Activated T-helper 17 cell treated with anti-CD3 and anti-CD28 coated beads, Interleukin-2, amount 50 U/mL, for 72 hours (primary cell): ENCODE measurements at regions not wholly inside any gene's neighbourhood (a gene's known extent, or its start where the extent isn't known, plus 50 kb on each side); places are given as distances from the start of the nearest gene placed in this dataset.

Experiments
- ATAC-seq: fragments of 150-1000 bp; cut with Tn5 transposase; replicated peaks from 2 replicates; pipeline ENCODE4 v1.10.0; 2021; ENCODE audit warnings: mild to moderate bottlenecking, moderate library complexity
- H3K27ac Mint-ChIP-seq: one replicate; pipeline ENCODE4 v1.8.0; 2022; ENCODE audit warnings: mixed read lengths
- H3K27me3 Mint-ChIP-seq: one replicate; pipeline ENCODE4 v1.8.0; 2022; ENCODE audit warnings: mixed read lengths
- H3K36me3 Mint-ChIP-seq: one replicate; pipeline ENCODE4 v1.8.0; 2022; ENCODE audit warnings: low read depth, mild to moderate bottlenecking, mixed read lengths
- H3K4me1 Mint-ChIP-seq: one replicate; pipeline ENCODE4 v1.8.0; 2022; ENCODE audit warnings: mixed read lengths
- H3K4me3 Mint-ChIP-seq: one replicate; pipeline ENCODE4 v1.8.0; 2022; ENCODE audit warnings: mild to moderate bottlenecking, mixed read lengths
- H3K9me3 Mint-ChIP-seq: one replicate; pipeline ENCODE4 v1.8.0; 2022; ENCODE audit warnings: mixed read lengths

GRCh38 chr10:107619139-107619538 is 454.6 kb upstream of the SORCS1 start:
- no peak overlapping the region for H3K27ac Mint-ChIP-seq
- no peak for ATAC-seq
- H3K36me3 Mint-ChIP-seq: no peaks in the 10 kb centered on the region
- no peaks in the 10 kb centered on the region for H3K27me3 Mint-ChIP-seq
- H3K4me3 Mint-ChIP-seq: no peak overlapping the region
- H3K9me3 Mint-ChIP-seq: peaks cover 15% of the 10 kb centered on the region
- no peaks in the 10 kb centered on the region for H3K4me1 Mint-ChIP-seq

GRCh38 chr10:107618504-107618994 is 454.0 kb upstream of the SORCS1 start:
- Mint-ChIP-seq H3K36me3 (no peaks in the 10 kb centered on the region), H3K27me3 (no peaks in the 10 kb centered on the region), H3K9me3 (peaks cover 15% of the 10 kb centered on the region), H3K4me3 (no peak overlapping the region), H3K4me1 (no peaks in the 10 kb centered on the region), H3K27ac (no peak overlapping the region)
- ATAC-seq: no peak

GRCh38 chr10:107616463-107617410 is 452.2 kb upstream of the SORCS1 start:
- ATAC-seq: no peak
- Mint-ChIP-seq H3K27me3 (no peaks in the 10 kb centered on the region), H3K36me3 (no peaks in the 10 kb centered on the region), H3K27ac (no peak overlapping the region), H3K4me1 (no peaks in the 10 kb centered on the region), H3K9me3 (peaks cover 20% of the 10 kb centered on the region), H3K4me3 (no peak overlapping the region)

GRCh38 chr10:107616031-107616430 is 451.5 kb upstream of the SORCS1 start:
- Mint-ChIP-seq H3K36me3 (no peaks in the 10 kb centered on the region), H3K27me3 (no peaks in the 10 kb centered on the region), H3K4me1 (no peaks in the 10 kb centered on the region), H3K9me3 (peaks cover 20% of the 10 kb centered on the region), H3K27ac (no peak overlapping the region), H3K4me3 (no peak overlapping the region)
- ATAC-seq: no peak

- H3K27me3 Mint-ChIP-seq: no peaks in the 10 kb centered on the region
- no peaks in the 10 kb centered on the region for H3K36me3 Mint-ChIP-seq
- H3K4me3 Mint-ChIP-seq: no peak overlapping the region
- H3K27ac Mint-ChIP-seq: no peak overlapping the region
- ATAC-seq: no peak
- no peaks in the 10 kb centered on the region for H3K4me1 Mint-ChIP-seq
- peaks cover 20% of the 10 kb centered on the region for H3K9me3 Mint-ChIP-seq
Measured at GRCh38 chr10:107614939-107615685, 450.6 kb upstream of the SORCS1 start.

GRCh38 chr10:107611115-107611514 is 446.6 kb upstream of the SORCS1 start:
- H3K27ac Mint-ChIP-seq: no peak overlapping the region

GRCh38 chr10:107589081-107589480 is 424.6 kb upstream of the SORCS1 start:
- Mint-ChIP-seq H3K4me3 (no peak overlapping the region), H3K27ac (no peak overlapping the region), H3K4me1 (no peaks in the 10 kb centered on the region), H3K27me3 (no peaks in the 10 kb centered on the region), H3K36me3 (no peaks in the 10 kb centered on the region), H3K9me3 (peaks cover 20% of the 10 kb centered on the region)
- no peak for ATAC-seq

More at GRCh38 chr10:107611115-107611514, 446.6 kb upstream of the SORCS1 start:
- Mint-ChIP-seq H3K27me3 (no peaks in the 10 kb centered on the region), H3K4me1 (no peaks in the 10 kb centered on the region), H3K4me3 (no peak overlapping the region), H3K9me3 (peaks cover 11% of the 10 kb centered on the region), H3K36me3 (no peaks in the 10 kb centered on the region)
- ATAC-seq: no peak

GRCh38 chr10:107585630-107586029 is 421.1 kb upstream of the SORCS1 start:
- Mint-ChIP-seq H3K36me3 (no peaks in the 10 kb centered on the region), H3K27ac (no peak overlapping the region), H3K4me3 (no peak overlapping the region), H3K4me1 (no peaks in the 10 kb centered on the region), H3K9me3 (peaks cover 21% of the 10 kb centered on the region), H3K27me3 (no peaks in the 10 kb centered on the region)
- ATAC-seq: no peak

GRCh38 chr10:107583974-107584373 is 419.5 kb upstream of the SORCS1 start:
- Mint-ChIP-seq H3K9me3 (peaks cover 25% of the 10 kb centered on the region), H3K4me3 (no peak overlapping the region), H3K4me1 (no peaks in the 10 kb centered on the region), H3K27ac (no peak overlapping the region), H3K27me3 (no peaks in the 10 kb centered on the region), H3K36me3 (no peaks in the 10 kb centered on the region)
- ATAC-seq: no peak

- H3K9me3 Mint-ChIP-seq: peaks cover 21% of the 10 kb centered on the region
- H3K36me3 Mint-ChIP-seq: no peaks in the 10 kb centered on the region
- H3K27ac Mint-ChIP-seq: no peak overlapping the region
- no peaks in the 10 kb centered on the region for H3K27me3 Mint-ChIP-seq
- no peak overlapping the region for H3K4me3 Mint-ChIP-seq
- H3K4me1 Mint-ChIP-seq: no peaks in the 10 kb centered on the region
- no peak for ATAC-seq
Measured at GRCh38 chr10:107579970-107580369, 415.5 kb upstream of the SORCS1 start.

- ATAC-seq: no peak
- Mint-ChIP-seq H3K36me3 (no peaks in the 10 kb centered on the region), H3K9me3 (peaks cover 17% of the 10 kb centered on the region), H3K27ac (no peak overlapping the region), H3K4me3 (no peak overlapping the region), H3K4me1 (no peaks in the 10 kb centered on the region), H3K27me3 (no peaks in the 10 kb centered on the region)
Measured at GRCh38 chr10:107577221-107577620, 412.7 kb upstream of the SORCS1 start.

- no peaks in the 10 kb centered on the region for H3K27me3 Mint-ChIP-seq
- H3K36me3 Mint-ChIP-seq: no peaks in the 10 kb centered on the region
- H3K27ac Mint-ChIP-seq: no peak overlapping the region
- no peak overlapping the region for H3K4me3 Mint-ChIP-seq
- H3K9me3 Mint-ChIP-seq: peaks cover 17% of the 10 kb centered on the region
- no peaks in the 10 kb centered on the region for H3K4me1 Mint-ChIP-seq
- ATAC-seq: no peak
Measured at GRCh38 chr10:107576746-107577145, 412.2 kb upstream of the SORCS1 start.

GRCh38 chr10:107565014-107565413 is 400.5 kb upstream of the SORCS1 start:
- Mint-ChIP-seq H3K9me3 (peaks cover 18% of the 10 kb centered on the region), H3K4me3 (no peak overlapping the region), H3K4me1 (no peaks in the 10 kb centered on the region), H3K36me3 (no peaks in the 10 kb centered on the region), H3K27me3 (no peaks in the 10 kb centered on the region), H3K27ac (no peak overlapping the region)
- no peak for ATAC-seq

GRCh38 chr10:107561136-107561650 is 396.7 kb upstream of the SORCS1 start:
- Mint-ChIP-seq H3K9me3 (peaks cover 30% of the 10 kb centered on the region), H3K36me3 (no peaks in the 10 kb centered on the region), H3K27me3 (no peaks in the 10 kb centered on the region), H3K4me3 (no peak overlapping the region), H3K4me1 (no peaks in the 10 kb centered on the region), H3K27ac (no peak overlapping the region)
- ATAC-seq: no peak
